Peyer's patch (tissue), 4 donors: ENCODE measurements at regions not wholly inside any gene's neighbourhood (a gene's known extent, or its start where the extent isn't known, plus 50 kb on each side); places are given as distances from the start of the nearest gene placed in this dataset.
"Not testable (repeated sequence)": the region's sequence is repeated elsewhere in the genome, so short reads cannot be mapped to it uniquely, and the experiment has no call there.

Experiments used
- CTCF ChIP-seq, 6 experiments: fragments of 450-650 bp in 4 of 6; fragments of 200-600 bp in 2 of 6; sonication (generic) in 1 of 6; IDR thresholded peaks; one replicate each; pipeline ENCODE4 v1.5.1; 2017 to 2019; ENCODE audit warnings: antibody characterized with exemption in 6 of 6, mild to moderate bottlenecking in 3 of 6, moderate library complexity in 1 of 6
- POLR2A ChIP-seq, 2 donors: fragments of 450-650 bp; IDR thresholded peaks; one replicate each; pipeline ENCODE4 v1.5.1; 2017; ENCODE audit warnings: antibody characterized with exemption in 2 of 2, mild to moderate bottlenecking in 2 of 2, moderate library complexity in 2 of 2

- not testable (repeated sequence) for TF ChIP-seq CTCF, POLR2A (IDR thresholded peaks at IDR 0.05)
These were observed 638.2 kb downstream of the ZNF716 start for GRCh38 chr7:58088191-58088560.
